Duodenal mucosa (tissue), 2 donors: ENCODE measurements at regions not wholly inside any gene's neighbourhood (a gene's known extent, or its start where the extent isn't known, plus 50 kb on each side); places are given as distances from the start of the nearest gene placed in this dataset.

Source experiments
- H3K27ac ChIP-seq: one replicate; pipeline ENCODE4 v1.7.0; 2013; ENCODE audit warnings: low read depth, low read length
- H3K27me3 ChIP-seq, 2 donors: one replicate each; pipeline ENCODE4 v1.7.0; 2013; ENCODE audit warnings: low read length in 2 of 2, control low read depth in 1 of 2; ENCODE audit not compliant: insufficient read depth in 2 of 2, control insufficient read depth in 1 of 2
- H3K36me3 ChIP-seq, 2 donors: one replicate each; pipeline ENCODE4 v1.7.0; 2013; ENCODE audit warnings: low read length in 2 of 2, control low read depth in 1 of 2; ENCODE audit not compliant: insufficient read depth in 2 of 2, control insufficient read depth in 1 of 2
- H3K4me1 ChIP-seq, 2 donors: one replicate each; pipeline ENCODE4 v1.7.0; 2013; ENCODE audit warnings: low read length in 2 of 2, control low read depth in 1 of 2; ENCODE audit not compliant: insufficient read depth in 2 of 2, control insufficient read depth in 1 of 2
- H3K4me3 ChIP-seq, 2 donors: one replicate each; pipeline ENCODE4 v1.7.0; 2013; ENCODE audit warnings: low read length in 2 of 2, low read depth in 1 of 2
- H3K9ac ChIP-seq, 2 donors: one replicate each; pipeline ENCODE4 v1.7.0; 2013; ENCODE audit warnings: low read length in 2 of 2, low read depth in 1 of 2
- H3K9me3 ChIP-seq, 2 donors: one replicate each; pipeline ENCODE4 v1.7.0; 2013; ENCODE audit warnings: low read length in 2 of 2, control low read depth in 1 of 2; ENCODE audit not compliant: control insufficient read depth in 1 of 2

DNA sequence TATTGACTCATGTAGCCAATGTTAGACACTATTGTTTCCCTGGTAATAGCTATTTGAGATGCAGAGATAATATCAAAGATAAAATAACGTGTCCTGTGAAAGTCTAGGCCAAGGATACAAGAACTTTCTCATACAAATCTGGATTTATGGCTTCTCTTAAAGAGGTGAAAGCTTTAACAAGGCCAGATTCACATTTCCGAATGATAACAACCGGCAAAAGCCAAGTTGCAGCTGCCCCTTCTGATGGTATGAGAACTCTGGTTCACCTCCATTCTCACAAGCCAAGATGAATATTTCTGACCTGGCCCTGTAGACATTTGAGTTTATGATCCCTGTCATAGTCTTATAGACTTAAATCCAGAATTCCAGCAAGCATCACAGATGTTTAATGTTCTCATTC is 230.4 kb upstream of the ZC3H12C start:
- Histone ChIP-seq H3K9me3 (no peaks in the 10 kb centered on the region), H3K36me3 (no peaks in the 10 kb centered on the region), H3K27me3 (no peaks in the 10 kb centered on the region), H3K27ac (no peak overlapping the region), H3K4me3 (no peak overlapping the region), H3K9ac (no peak overlapping the region), H3K4me1 (no peaks in the 10 kb centered on the region)

DNA sequence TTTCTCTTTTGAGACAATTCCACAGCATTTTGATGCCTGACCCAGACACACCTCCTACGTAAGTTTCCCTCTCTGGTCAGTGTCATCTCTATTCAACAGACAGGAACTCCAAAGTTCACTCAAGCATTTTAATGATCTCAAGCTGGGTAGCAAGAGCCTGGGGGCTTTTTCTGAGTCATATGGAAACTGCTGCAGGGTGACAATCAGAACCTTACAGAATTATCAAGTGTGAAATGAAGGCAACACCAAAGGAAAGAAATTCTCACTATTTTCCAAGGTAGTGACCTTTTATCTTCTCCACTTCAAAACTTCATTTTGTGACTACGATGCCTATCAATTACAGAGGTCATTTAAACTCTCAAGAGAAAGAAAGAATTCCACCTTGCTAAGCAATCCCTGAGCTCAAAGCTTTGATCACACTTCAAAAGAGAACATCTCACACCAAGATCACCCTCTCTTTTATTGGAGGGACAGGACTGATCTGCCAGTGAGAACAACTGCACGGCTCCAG is 229.0 kb upstream of the ZC3H12C start:
- no peaks in the 10 kb centered on the region for H3K36me3 ChIP-seq
- H3K4me3 ChIP-seq: no peak overlapping the region
- no peaks in the 10 kb centered on the region for H3K4me1 ChIP-seq
- H3K9ac ChIP-seq: no peak overlapping the region
- no peaks in the 10 kb centered on the region for H3K27me3 ChIP-seq
- no peak overlapping the region for H3K27ac ChIP-seq
- H3K9me3 ChIP-seq: no peaks in the 10 kb centered on the region

DNA sequence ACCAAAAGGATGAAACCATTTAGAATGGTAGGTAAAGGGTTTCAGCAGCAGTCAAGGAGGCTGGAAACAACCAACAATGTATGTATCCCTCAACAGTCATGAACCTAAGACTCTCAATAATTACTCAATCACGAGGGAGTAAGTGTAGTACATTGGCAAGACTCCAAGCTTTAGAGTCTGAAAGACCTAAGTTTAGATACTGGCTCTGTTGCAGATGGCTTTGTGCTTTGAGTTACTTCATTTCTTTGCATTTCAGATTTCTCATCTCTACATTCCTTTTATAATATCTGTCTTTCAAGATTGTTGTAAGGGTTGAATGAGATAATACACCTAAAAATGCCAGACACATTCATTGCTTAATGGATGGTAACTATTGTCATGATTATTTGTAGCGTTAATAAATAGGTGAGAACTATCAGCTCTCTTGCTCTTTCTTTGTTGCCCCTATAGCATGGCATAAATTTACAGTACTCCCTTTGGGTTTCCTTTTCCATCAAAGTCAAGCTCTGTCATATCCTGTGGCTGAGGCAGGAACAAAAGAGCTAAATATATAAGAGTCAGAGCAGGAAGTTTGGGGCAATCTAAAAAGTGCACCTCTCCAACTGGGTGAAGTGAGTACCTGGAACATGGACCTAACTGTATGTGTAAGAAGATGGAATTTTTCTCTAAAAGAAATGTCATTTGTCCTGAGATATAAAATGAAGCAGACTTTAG is 228.2 kb upstream of the ZC3H12C start:
- H3K4me3 ChIP-seq: no peak overlapping the region
- no peaks in the 10 kb centered on the region for H3K36me3 ChIP-seq
- H3K27me3 ChIP-seq: no peaks in the 10 kb centered on the region
- no peak overlapping the region for H3K27ac ChIP-seq
- H3K9ac ChIP-seq: no peak overlapping the region
- H3K4me1 ChIP-seq: no peaks in the 10 kb centered on the region
- no peaks in the 10 kb centered on the region for H3K9me3 ChIP-seq

- no peaks in the 10 kb centered on the region for H3K36me3 ChIP-seq
These were observed 227.5 kb upstream of the ZC3H12C start for GRCh38 chr11:109865548-109866186.

DNA sequence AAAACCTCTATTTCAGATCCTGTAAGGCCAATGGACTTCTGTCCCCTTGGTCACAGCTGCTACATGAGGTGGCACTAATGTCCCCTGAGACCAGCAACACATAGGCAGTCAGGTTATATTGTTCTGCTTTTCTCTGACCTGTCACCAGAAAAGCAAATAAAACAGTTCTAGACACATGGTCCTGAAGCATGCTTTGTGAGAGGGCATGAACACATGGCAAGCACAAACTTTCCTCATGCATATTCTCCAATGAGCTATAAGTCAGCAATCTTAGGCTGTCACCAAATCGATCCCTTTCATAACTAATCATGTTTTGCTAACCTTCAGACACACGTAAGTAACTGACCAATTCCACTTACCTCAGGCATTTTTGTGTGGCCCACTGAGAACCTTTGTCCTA is 225.4 kb upstream of the ZC3H12C start:
- H3K4me1 ChIP-seq: no peaks in the 10 kb centered on the region
- H3K9me3 ChIP-seq: no peaks in the 10 kb centered on the region
- H3K27me3 ChIP-seq: no peaks in the 10 kb centered on the region
- no peaks in the 10 kb centered on the region for H3K36me3 ChIP-seq
- no peak overlapping the region for H3K9ac ChIP-seq
- no peak overlapping the region for H3K4me3 ChIP-seq
- H3K27ac ChIP-seq: no peak overlapping the region

More at GRCh38 chr11:109865548-109866186, 227.5 kb upstream of the ZC3H12C start:
- Histone ChIP-seq H3K27me3 (no peaks in the 10 kb centered on the region), H3K9ac (no peak overlapping the region), H3K4me1 (no peaks in the 10 kb centered on the region), H3K27ac (no peak overlapping the region), H3K4me3 (no peak overlapping the region), H3K9me3 (no peaks in the 10 kb centered on the region)

GRCh38 chr11:109869536-109869935 is 223.7 kb upstream of the ZC3H12C start:
- H3K4me1 ChIP-seq: no peaks in the 10 kb centered on the region
- H3K27me3 ChIP-seq: no peaks in the 10 kb centered on the region
- H3K9ac ChIP-seq: no peak overlapping the region
- no peak overlapping the region for H3K27ac ChIP-seq
- no peaks in the 10 kb centered on the region for H3K9me3 ChIP-seq
- H3K36me3 ChIP-seq: no peaks in the 10 kb centered on the region
- H3K4me3 ChIP-seq: no peak overlapping the region

DNA sequence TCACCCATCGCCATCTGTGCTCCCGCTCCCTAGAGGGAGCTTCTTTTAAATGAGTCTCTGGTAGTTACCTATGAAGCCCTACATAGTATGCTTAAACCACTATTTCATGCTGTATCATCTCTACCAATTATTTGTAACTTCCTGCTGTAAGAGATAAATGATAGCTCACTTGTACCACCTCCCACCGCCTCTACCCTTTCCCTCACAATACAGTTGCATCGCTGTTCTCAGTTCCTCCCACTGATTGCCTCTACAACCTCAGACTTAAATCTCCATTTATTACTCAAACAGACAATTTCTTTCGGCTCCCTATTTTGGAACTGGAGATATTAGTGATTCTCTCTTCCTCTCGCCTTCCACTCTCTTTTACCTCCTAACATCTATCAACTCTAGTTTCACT is 222.9 kb upstream of the ZC3H12C start:
- Histone ChIP-seq H3K9me3 (no peaks in the 10 kb centered on the region), H3K4me3 (no peak overlapping the region), H3K27me3 (no peaks in the 10 kb centered on the region), H3K36me3 (no peaks in the 10 kb centered on the region), H3K4me1 (no peaks in the 10 kb centered on the region), H3K27ac (no peak overlapping the region), H3K9ac (no peak overlapping the region)

DNA sequence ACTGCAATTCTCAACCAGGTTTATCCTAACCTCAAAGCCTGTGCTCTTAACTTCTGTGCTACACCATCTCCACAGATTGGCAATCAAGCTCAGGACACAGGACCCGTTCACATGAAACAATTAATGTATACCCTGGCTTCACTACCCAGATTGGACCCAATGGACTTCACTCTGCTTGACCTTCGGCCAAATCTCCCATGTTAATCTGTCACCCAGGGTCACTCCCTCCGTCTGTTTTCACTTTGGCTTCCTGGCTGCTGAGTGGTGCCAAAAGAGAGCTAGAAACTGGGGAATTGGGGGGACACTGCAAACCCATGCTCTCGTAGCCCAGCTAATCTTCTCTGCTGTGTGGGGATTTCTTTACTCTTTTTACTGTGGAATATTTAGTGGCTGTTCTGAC is 216.1 kb upstream of the ZC3H12C start:
- H3K9ac ChIP-seq: no peak overlapping the region
- H3K27me3 ChIP-seq: no peaks in the 10 kb centered on the region
- no peaks in the 10 kb centered on the region for H3K36me3 ChIP-seq
- no peaks in the 10 kb centered on the region for H3K9me3 ChIP-seq
- H3K4me3 ChIP-seq: no peak overlapping the region
- no peak overlapping the region for H3K27ac ChIP-seq
- no peaks in the 10 kb centered on the region for H3K4me1 ChIP-seq

DNA sequence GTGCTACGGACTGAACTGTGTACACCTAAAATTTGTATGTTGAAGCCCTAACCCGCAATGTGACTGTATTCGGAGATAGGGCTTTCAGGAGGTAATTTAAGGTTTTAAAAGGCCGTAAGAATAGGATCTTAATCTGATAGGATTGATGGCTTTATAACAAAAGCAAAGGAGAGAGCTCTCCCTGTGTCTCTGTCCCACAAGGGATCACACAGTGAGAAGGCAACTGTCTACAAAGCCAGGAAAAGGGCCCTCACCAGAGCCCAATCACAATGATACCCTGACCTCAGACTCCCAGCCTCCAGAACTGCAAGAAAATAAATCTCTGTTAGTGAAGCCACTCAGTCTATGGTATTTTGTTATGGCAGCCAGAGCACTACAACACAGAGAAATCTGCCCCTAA is 208.7 kb upstream of the ZC3H12C start:
- Histone ChIP-seq H3K9me3 (no peaks in the 10 kb centered on the region), H3K27ac (no peak overlapping the region), H3K4me3 (no peak overlapping the region), H3K4me1 (no peaks in the 10 kb centered on the region), H3K9ac (no peak overlapping the region), H3K27me3 (no peaks in the 10 kb centered on the region), H3K36me3 (no peaks in the 10 kb centered on the region)

- no peak overlapping the region for H3K9ac ChIP-seq
- H3K27me3 ChIP-seq: no peaks in the 10 kb centered on the region
- H3K9me3 ChIP-seq: no peaks in the 10 kb centered on the region
- H3K4me3 ChIP-seq: no peak overlapping the region
- no peaks in the 10 kb centered on the region for H3K36me3 ChIP-seq
- H3K4me1 ChIP-seq: no peaks in the 10 kb centered on the region
- no peak overlapping the region for H3K27ac ChIP-seq
These were observed 208.2 kb upstream of the ZC3H12C start for GRCh38 chr11:109885006-109885405.
